Glomerular endothelial cell (primary cell): ENCODE measurements at regions not wholly inside any gene's neighbourhood (a gene's known extent, or its start where the extent isn't known, plus 50 kb on each side); places are given as distances from the start of the nearest gene placed in this dataset.

Source experiments
- DNase-seq: peaks from one replicate; pipeline ENCODE4 v3.0.0-alpha.2; 2011; ENCODE audit warnings: low read depth, low spot score; ENCODE audit errors: extremely low read depth

- DNase-seq: no peak
These were observed 149.9 kb downstream of the ASB1 start for GRCh38 chr2:238576674-238577073.

- DNase-seq: no peak
These were observed 151.5 kb downstream of the ASB1 start for GRCh38 chr2:238578256-238578655.

GRCh38 chr2:238580486-238580885, 153.8 kb downstream of the ASB1 start:
- no peak for DNase-seq

- DNase-seq: no peak
These were observed 154.4 kb downstream of the ASB1 start for GRCh38 chr2:238581126-238581525.

GRCh38 chr2:238582159-238582558, 155.4 kb downstream of the ASB1 start:
- no peak for DNase-seq

- DNase-seq: no peak
These were observed 157.9 kb downstream of the ASB1 start for GRCh38 chr2:238584617-238585016.

DNA sequence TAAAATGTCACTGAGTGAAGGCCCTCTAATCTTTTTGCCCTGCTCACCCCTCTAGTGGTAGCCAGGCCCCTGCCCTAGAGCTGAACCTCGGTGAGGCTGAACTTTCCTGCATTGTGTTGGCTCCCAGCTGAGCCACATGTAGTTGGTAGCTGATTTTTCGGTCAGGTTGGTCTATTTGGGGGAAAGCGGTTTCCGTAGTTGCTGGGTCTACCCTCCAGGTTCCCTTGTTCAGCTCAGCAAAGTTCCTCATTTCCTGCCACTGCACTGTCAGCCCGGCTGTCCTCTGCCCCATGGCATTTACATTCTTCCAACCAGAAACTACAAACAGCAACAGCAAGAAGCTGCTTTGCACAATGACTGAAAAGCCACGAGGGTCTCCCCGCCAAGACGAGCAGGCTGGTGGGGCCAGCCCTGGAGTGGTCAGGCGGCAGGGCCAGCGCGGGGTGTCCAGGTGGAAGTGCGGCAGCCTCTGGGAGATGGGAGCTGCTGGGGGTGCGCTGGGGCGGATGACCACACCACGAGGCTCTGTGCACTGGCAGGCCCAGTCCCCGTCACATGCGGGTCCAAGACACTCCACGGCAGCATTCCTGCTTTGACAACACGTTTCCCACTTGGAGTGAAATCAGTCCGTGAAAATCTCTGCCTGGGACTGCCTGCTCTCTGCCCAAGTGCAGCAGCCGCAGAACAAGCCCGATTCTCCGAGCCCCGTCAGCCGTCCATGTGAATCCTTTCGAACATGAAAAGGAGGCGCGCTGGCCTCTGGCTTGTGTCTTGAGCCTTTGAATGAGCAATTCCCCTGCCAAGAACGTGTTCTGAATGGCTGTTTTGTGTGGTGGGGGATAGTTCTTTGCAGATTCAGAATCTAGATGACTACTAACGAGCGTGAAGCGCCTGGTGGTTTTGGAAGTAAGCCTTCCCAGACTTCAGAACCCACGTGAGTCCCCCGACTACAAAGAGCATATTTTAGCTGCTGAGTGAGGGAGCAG, 159.4 kb downstream of the ASB1 start:
- DNase-seq: no peak

- DNase-seq: no peak
These were observed 160.4 kb downstream of the ASB1 start for GRCh38 chr2:238586931-238587775.

DNA sequence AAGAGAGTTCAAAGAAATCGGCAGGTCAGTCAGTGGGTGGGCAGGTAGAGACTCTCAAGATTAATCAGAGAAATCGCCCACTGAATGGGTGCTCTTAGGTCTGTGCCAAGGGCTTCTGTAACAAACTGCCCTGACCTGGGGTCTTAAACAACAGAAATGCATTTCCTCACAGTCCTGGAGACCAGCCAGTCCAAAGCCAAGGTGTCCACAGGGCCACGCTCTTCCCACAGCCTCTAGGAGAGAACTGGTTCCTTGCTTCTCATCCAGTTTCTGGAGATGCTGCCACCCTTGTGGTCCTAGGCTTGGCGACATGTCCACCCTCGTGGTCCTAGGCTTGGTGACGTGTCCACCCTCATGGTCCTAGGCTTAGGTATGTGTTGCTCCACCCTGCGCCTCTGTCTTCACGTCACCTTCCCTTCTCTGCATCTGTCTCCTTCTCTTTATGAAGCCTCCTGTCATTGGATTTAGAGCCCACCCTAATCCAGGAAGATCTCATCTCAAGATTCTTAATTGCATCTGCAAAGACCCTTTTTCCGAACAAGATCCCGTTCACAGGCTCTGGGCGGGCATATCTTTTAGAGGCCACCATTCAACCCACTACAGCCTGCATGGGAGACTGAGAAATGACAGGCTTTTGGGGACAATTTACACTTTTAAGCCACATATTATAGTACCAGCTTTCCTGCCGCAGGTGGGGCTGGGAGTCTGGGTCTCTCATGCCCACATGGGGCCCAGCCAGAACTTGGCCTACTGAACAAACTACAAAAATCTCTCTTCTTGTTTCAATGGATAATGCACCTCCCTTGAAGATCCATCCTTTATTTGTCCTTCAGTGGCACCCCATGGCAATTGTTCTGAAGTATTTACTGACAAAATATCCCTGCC, 161.3 kb downstream of the ASB1 start:
- DNase-seq: no peak

DNA sequence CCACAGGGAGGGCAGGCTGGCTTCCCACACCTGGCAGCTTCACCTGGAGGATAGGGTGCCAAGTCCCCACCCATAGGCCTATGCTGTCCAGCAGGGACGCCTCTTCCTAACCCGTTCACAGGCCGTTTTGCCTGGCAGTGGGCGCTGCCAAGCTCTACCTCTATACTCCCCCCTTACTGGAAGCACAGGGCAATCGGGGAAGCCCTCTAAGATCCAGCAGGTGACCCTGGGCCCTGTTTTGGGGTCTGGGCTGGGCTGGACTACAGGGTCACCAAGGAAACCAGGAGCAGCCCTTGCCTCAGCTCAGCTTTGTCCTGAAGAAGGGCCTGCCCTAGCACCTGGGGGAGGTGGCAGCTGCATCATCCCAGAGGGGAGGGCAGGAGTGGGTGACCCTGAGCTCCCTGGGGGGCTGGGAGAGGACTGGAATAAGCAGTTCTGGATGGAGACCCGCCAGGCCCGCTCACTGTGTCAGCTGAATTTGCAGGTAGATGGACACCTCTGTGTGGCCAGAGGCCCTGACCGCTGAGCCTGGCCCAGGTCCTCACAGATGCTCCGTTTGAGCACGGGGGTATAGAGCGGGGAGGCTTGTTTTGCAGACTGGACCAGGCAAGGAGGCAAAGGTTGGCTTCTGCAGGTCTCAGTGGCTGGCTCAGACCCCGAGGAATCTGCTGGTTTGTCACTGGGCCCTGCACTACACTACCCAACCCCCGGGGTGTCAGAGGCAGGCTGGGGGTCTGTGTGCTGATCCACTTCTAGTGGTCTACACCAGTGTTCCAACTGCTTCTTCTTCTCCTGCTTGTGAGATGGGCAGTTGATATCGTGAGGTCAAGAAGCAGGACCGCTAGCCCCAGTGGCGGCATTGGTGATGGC, 163.1 kb downstream of the ASB1 start:
- DNase-seq: no peak

- DNase-seq: no peak
These were observed 165.0 kb downstream of the ASB1 start for GRCh38 chr2:238591732-238592131.

GRCh38 chr2:238593236-238593635, 166.5 kb downstream of the ASB1 start:
- no peak for DNase-seq

DNA sequence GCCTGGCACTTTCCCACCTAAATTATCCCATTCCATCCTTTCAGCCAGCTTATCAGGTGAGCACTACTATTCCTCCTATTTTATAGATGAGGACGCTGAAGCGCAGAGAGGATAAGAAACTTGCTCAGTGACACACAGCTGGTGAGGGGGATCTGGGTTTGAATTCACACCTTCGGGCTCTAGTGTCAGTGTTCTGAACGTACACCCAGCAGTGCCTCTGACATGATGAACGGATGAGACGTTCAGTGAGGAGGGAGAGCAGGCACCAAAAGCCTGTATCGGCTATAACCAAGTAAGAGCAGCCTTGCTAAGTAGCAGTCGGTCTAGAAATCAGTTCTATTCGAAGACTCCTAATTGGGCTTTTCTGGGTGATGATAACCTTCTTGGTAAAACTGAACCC, 167.0 kb downstream of the ASB1 start:
- DNase-seq: no peak

DNA sequence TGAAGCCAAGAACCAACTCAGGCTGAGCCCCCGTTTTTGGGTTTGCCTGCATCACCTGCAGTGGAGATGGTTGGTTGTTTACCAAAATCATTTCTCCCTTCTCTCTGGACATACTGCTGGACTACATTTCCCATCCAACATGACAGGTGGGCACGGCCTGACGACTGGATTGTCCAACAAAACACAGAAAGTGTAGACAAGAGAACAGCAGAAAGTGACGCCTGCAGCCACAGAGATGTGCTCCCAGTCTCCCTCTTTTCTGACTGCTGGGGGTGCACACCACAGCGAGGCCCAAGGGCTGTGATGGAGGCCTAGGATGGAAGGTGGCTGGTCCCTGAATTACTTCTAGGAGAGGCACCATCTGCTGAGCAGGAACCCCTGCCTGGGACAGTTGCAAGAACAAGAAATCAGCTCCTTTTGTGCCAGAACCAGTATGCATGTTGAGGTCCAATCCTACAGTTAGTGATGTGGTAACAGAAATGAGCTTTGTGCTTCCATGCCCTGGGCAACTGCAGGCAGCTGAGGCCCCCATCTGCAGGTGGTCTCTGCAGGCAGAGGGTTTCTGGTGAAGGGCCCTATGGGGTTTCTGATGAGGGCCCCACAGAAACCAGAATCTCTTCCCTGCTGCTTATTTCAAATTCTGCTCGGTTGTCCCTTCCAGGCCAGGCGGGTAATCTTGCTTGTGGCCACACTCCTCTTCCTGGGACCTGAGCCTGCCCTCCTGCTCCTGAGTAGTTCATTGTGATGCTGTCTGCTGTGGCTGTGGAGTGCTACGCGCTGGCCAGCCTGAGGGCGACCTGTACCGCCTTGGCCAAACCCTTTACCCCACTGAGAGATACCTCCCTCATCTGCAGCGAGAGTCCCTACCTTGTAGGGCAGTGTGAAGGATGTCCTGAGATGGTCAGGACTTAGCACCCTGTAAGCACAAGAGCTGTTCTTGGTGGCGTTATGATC, 168.3 kb downstream of the ASB1 start:
- no peak for DNase-seq

DNA sequence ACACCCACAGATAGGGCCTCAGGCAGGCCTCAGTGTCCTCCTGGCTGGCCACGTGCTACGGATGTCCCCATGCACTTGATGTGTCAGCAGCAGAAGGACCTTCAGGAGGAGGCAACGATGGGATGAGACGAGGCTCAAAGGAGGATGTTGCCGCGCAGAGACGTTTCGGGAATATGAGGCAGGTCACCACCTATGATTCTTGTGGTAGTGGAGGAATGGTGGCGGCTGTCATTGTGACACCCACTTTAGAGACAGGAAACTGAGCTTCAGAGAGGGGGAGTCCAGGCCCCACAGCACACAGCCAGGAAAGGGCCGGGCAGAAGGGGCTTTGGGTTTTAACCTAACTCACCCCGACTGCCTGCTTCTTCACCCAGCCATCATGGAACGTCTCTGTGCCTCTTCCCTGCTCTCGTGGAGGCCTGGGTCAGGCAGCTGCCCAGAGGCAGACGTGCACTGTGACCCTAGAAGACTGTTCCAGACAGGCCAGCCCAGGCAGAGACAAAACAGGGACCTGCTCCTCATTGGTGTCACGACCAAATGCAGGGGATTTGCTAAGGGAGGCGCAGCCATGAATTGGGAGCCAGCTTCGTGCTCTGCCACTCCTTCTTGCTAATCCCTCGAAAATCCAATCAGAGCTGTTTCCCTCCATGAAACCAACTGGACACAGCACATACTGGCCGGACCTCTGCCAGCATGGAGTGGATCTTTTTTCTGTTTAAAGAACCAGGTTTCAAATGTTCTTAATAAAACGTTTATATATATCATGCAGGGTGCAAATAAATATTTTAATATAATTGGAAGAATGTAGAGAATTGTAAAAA, 169.2 kb downstream of the ASB1 start:
- DNase-seq: no peak

- peak; percentile 84 for DNase-seq
These were observed 170.1 kb downstream of the ASB1 start for GRCh38 chr2:238596571-238597551.
